SK-N-SH treated with all-trans-retinoic acid at 6 μM for 48 hours (cell line): ENCODE measurements at regions not wholly inside any gene's neighbourhood (a gene's known extent, or its start where the extent isn't known, plus 50 kb on each side); places are given as distances from the start of the nearest gene placed in this dataset.

Experiments used
- CSDC2 ChIP-seq: fragments of 250-450 bp; sonication (Bioruptor Pico); IDR thresholded peaks from 2 replicates; pipeline ENCODE4 v1.5.0; 2020; ENCODE audit warnings: mild to moderate bottlenecking, moderate library complexity
- ZFP30 ChIP-seq: fragments of 450-650 bp; formaldehyde crosslinking; IDR thresholded peaks from 2 replicates; pipeline ENCODE4 v1.5.0; 2022; ENCODE audit warnings: mild to moderate bottlenecking, moderate library complexity

DNA sequence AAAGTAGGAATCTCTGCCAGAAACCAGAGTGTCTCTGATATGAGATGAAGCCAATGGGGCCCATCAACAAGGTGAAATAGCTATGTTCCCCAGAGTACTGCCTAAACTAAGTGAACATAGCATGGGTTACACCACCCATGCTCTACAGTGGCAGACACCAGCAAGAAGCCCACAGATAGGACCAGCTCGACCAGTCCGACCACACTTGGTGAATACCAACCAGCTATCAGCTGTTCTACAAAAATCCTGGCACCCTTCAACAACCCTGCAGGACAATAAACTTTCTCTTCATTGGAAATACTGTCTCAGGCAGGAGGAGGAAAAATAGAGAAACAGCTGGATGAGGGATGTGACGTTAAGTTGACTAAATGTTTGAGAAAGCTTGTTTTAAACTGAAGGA, 311.4 kb downstream of the EPM2A start:
- no peak for TF ChIP-seq CSDC2 (CRISPR knock-in tag)
- no peak for TF ChIP-seq ZFP30
